Osteocyte (in vitro differentiated cells): ENCODE measurements at regions not wholly inside any gene's neighbourhood (a gene's known extent, or its start where the extent isn't known, plus 50 kb on each side); places are given as distances from the start of the nearest gene placed in this dataset.

ENCODE experiments used
- DNase-seq: peaks from one replicate; pipeline ENCODE4 v3.0.0; 2021; ENCODE audit warnings: mixed read lengths; ENCODE audit not compliant: unreplicated experiment; ENCODE audit errors: extremely low spot score
- H3K27ac Mint-ChIP-seq: one replicate; pipeline ENCODE4 v1.8.0; 2021; ENCODE audit warnings: mild to moderate bottlenecking, mixed read lengths; ENCODE audit not compliant: unreplicated experiment
- H3K27me3 Mint-ChIP-seq: one replicate; pipeline ENCODE4 v1.8.0; 2021; ENCODE audit warnings: mixed read lengths; ENCODE audit not compliant: unreplicated experiment
- H3K36me3 Mint-ChIP-seq: one replicate; pipeline ENCODE4 v1.8.0; 2021; ENCODE audit warnings: mixed read lengths; ENCODE audit not compliant: unreplicated experiment
- H3K4me1 Mint-ChIP-seq: one replicate; pipeline ENCODE4 v1.8.0; 2021; ENCODE audit warnings: mixed read lengths; ENCODE audit not compliant: unreplicated experiment
- H3K4me3 Mint-ChIP-seq: one replicate; pipeline ENCODE4 v1.8.0; 2021; ENCODE audit warnings: mild to moderate bottlenecking, moderate library complexity, mixed read lengths; ENCODE audit not compliant: unreplicated experiment
- H3K9me3 Mint-ChIP-seq: one replicate; pipeline ENCODE4 v1.8.0; 2021; ENCODE audit warnings: mixed read lengths; ENCODE audit not compliant: unreplicated experiment
- CTCF ChIP-seq: fragments of 200-600 bp; sonication (generic); IDR thresholded peaks from 2 replicates; pipeline ENCODE4 v1.5.0; 2021; ENCODE audit warnings: antibody characterized with exemption, mild to moderate bottlenecking, moderate library complexity

GRCh38 chr12:86770871-86771270, 514.7 kb upstream of the MGAT4C start:
- H3K4me3 Mint-ChIP-seq: no peak overlapping the region
- H3K4me1 Mint-ChIP-seq: no peaks in the 10 kb centered on the region
- H3K36me3 Mint-ChIP-seq: no peaks in the 10 kb centered on the region
- H3K9me3 Mint-ChIP-seq: no peaks in the 10 kb centered on the region
- no peak for TF ChIP-seq CTCF
- DNase-seq: no peak
- no peak overlapping the region for H3K27ac Mint-ChIP-seq
- peaks cover 2% of the 10 kb centered on the region for H3K27me3 Mint-ChIP-seq

GRCh38 chr12:86748894-86749293, 492.7 kb upstream of the MGAT4C start:
- Mint-ChIP-seq H3K36me3 (no peaks in the 10 kb centered on the region), H3K4me3 (no peak overlapping the region), H3K9me3 (no peaks in the 10 kb centered on the region), H3K4me1 (no peaks in the 10 kb centered on the region), H3K27ac (no peak overlapping the region), H3K27me3 (peaks cover 4% of the 10 kb centered on the region)
- TF ChIP-seq CTCF: no peak
- DNase-seq: no peak

GRCh38 chr12:86744547-86745212, 488.5 kb upstream of the MGAT4C start:
- Mint-ChIP-seq H3K27me3 (no peaks in the 10 kb centered on the region), H3K4me1 (no peaks in the 10 kb centered on the region), H3K36me3 (no peaks in the 10 kb centered on the region), H3K9me3 (no peaks in the 10 kb centered on the region), H3K27ac (no peak overlapping the region), H3K4me3 (no peak overlapping the region)
- no peak for DNase-seq
- no peak for TF ChIP-seq CTCF

GRCh38 chr12:86743875-86744536, 487.8 kb upstream of the MGAT4C start:
- no peaks in the 10 kb centered on the region for H3K36me3 Mint-ChIP-seq

More at GRCh38 chr12:86743875-86744536, 487.8 kb upstream of the MGAT4C start:
- Mint-ChIP-seq H3K9me3 (no peaks in the 10 kb centered on the region), H3K27me3 (no peaks in the 10 kb centered on the region), H3K4me3 (no peak overlapping the region), H3K27ac (no peak overlapping the region), H3K4me1 (no peaks in the 10 kb centered on the region)
- no peak for TF ChIP-seq CTCF
- no peak for DNase-seq
